A549 (cell line): ENCODE measurements at regions not wholly inside any gene's neighbourhood (a gene's known extent, or its start where the extent isn't known, plus 50 kb on each side); places are given as distances from the start of the nearest gene placed in this dataset.

ENCODE experiments used
- CTCF ChIP-seq: fragments of >200 bp; sonication (Bioruptor Twin); formaldehyde crosslinking; IDR thresholded peaks from 3 replicates; pipeline ENCODE4 v1.5.1; 2016
- EP300 ChIP-seq, 2 experiments: fragments of >200 bp; sonication (Bioruptor Twin); formaldehyde crosslinking; IDR thresholded peaks; 2 replicates in 1 of 2; 3 replicates in 1 of 2; pipeline ENCODE4 v1.6.1; 2016 to 2017
- ESRRA ChIP-seq: fragments of 150-350 bp; IDR thresholded peaks from 2 replicates; pipeline ENCODE4 v1.6.1; 2014; ENCODE audit warnings: mild to moderate bottlenecking, low read length, borderline replicate concordance
- HMGXB4 ChIP-seq: fragments of 250-450 bp; sonication (Bioruptor Pico); IDR thresholded peaks from 2 replicates; pipeline ENCODE4 v1.5.0; 2021; ENCODE audit warnings: mild to moderate bottlenecking, moderate library complexity, borderline replicate concordance
- JUN ChIP-seq, 2 experiments: fragments of >200 bp; sonication (Bioruptor Twin); formaldehyde crosslinking; IDR thresholded peaks; 2 replicates in 1 of 2; 3 replicates in 1 of 2; pipeline ENCODE4 v1.6.1; 2016 to 2017
- MAX ChIP-seq: IDR thresholded peaks from 2 replicates; pipeline ENCODE4 v1.6.1; 2012
- NR3C1 ChIP-seq: fragments of >200 bp; sonication (Bioruptor Twin); formaldehyde crosslinking; IDR thresholded peaks from 3 replicates; pipeline ENCODE4 v1.6.1; 2017
- PHF8 ChIP-seq: fragments of 200-600 bp; sonication (generic); IDR thresholded peaks from 2 replicates; pipeline ENCODE4 v1.6.1; 2016; ENCODE audit warnings: low read depth, mild to moderate bottlenecking, antibody characterized with exemption, moderate library complexity, borderline replicate concordance
- POLR2A ChIP-seq: IDR thresholded peaks from 2 replicates; pipeline ENCODE4 v1.6.1; 2012; ENCODE audit warnings: mild to moderate bottlenecking, low read length
- RAD21 ChIP-seq, 2 experiments: fragments of >200 bp in 1 of 2; sonication (Bioruptor Twin) in 1 of 2; formaldehyde crosslinking in 1 of 2; IDR thresholded peaks in 1 of 2; conservative IDR thresholded peaks in 1 of 2; 2 replicates in 1 of 2; 3 replicates in 1 of 2; pipeline ENCODE4 v1.6.1; 2012 to 2018; ENCODE audit warnings: inconsistent platforms in 1 of 2
- RFX5 ChIP-seq: fragments of 450-650 bp; IDR thresholded peaks from 2 replicates; pipeline ENCODE4 v1.7.1; 2014; ENCODE audit warnings: antibody characterized with exemption, mild to moderate bottlenecking, moderate library complexity
- SMC3 ChIP-seq: fragments of >200 bp; sonication (Bioruptor Twin); formaldehyde crosslinking; IDR thresholded peaks from 3 replicates; pipeline ENCODE4 v1.6.1; 2018; ENCODE audit warnings: inconsistent platforms

GRCh38 chr2:103484906-103485305 is 723.1 kb downstream of the TMEM182 start:
- TF ChIP-seq RAD21 (conservative IDR thresholded peaks at IDR 0.05 in 1 of 2, IDR thresholded peaks at IDR 0.05 in 1 of 2) (no peak), CTCF (no peak), SMC3 (no peak), RFX5 (no peak), PHF8 (no peak), HMGXB4 (no peak), MAX (no peak), NR3C1 (no peak), JUN (IDR thresholded peaks at IDR 0.05) (no peak), ESRRA (no peak), EP300 (IDR thresholded peaks at IDR 0.05) (no peak), POLR2A (no peak)
